EH (cell line): ENCODE measurements at regions not wholly inside any gene's neighbourhood (a gene's known extent, or its start where the extent isn't known, plus 50 kb on each side); places are given as distances from the start of the nearest gene placed in this dataset.

Experiments used
- DNase-seq: peaks from one replicate; pipeline ENCODE4 v3.0.0-alpha.2; 2015; ENCODE audit warnings: low read depth

DNA sequence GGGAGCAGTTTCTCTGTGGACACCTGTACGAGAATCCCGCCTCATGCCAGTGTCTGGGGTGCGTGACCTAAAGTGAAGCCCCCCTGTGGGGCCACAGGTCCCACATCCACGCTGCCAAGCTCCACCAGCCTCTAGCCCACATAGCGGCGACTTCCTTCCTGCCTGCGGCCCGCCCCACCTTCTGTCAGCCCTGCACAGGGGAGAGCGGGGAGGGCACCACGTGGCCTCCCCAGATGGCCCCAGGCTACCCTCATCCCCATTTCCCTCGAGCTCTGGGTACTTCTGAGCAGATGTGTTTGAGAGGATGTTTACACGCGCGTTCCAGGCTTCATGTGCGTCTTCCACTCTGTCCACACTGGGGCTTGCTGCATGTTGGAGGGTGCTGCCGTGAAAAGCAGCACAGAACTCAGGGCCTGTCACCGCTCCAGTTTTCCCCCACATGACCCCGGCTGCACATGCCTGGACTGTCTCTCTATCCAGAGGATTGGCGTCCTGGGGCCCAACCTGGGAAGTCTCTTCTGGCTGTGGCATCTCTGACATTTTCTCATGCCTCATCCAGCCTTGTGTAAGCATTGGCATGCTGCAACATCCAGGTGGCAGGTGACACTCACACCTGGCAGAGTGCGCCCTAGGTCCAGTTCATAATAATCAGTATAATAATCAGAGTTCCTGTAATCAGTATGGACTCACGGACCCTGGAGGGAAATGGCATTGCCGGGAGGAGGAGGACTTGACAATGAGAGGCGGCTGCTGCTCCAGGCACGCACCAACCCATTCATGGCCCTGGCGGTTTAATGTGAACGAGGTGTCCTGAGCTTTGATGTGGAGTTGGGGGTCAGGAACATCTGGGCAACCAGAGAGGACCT lies 146.3 kb upstream of the TWIST2 start:
- DNase-seq: no peak

DNA sequence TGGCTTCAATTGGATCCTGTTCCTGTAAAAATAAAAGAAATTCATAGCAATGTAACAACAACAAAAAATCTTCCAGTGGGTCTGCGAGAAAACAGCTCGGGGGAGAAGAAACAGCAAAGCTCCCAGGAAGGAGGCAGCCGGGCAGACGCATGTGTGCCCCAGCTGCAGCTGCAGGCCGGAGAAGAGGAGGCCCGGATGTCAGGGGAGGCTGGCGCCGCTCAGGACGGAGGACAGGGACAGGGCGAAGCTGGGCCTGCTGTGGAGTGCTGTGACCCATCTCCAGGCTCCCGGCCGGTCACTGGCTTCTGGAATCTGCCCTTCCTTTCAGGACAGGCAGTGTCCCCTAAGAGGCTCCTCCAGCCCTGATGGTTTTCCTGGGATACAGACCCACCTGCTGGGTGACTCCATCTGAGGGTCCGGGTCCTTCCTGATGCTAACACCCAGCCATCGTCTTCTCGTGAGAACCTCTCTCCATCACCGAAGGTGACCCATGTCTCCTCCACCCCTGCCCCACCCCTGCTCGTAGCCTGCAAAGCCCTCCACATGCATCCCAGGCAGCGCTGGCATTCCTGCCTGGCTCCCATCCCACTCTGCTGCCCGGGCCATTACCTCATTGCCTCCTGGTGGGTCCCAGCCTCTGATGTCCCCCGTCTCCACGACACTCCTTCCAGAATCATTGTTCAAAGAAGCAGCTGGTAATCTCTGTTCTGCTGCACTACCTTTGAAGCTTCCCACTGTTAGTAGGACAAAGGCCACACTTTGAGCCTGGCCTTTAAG lies 145.4 kb upstream of the TWIST2 start:
- DNase-seq: no peak

- DNase-seq: no peak
These were observed 144.9 kb upstream of the TWIST2 start for GRCh38 chr2:238703053-238703415.

DNA sequence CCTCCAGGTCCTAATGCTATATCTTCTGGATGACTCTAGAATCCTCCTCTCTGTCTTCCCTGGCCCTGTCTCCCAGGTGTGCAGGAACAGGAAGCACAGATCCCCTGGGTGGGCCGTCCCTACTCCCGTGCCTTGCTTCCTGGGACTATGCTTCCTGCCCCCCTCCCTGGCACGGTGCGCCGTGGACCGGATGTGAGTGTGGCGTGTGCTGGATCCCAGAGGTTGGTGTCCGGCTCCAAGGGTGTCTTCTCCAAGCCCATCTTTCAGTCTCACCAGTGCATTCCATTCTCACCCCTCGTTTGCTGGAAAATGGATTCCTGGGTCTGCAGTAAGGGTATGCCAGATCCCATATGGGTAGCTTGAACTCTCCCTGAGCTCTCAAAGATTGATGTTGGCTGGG lies 144.4 kb upstream of the TWIST2 start:
- DNase-seq: no peak

GRCh38 chr2:238704471-238705225 lies 143.2 kb upstream of the TWIST2 start:
- no peak for DNase-seq

GRCh38 chr2:238706163-238706562 lies 141.7 kb upstream of the TWIST2 start:
- no peak for DNase-seq

- no peak for DNase-seq
These were observed 141.2 kb upstream of the TWIST2 start for GRCh38 chr2:238706673-238707072.

GRCh38 chr2:238709325-238710025 lies 138.4 kb upstream of the TWIST2 start:
- DNase-seq: no peak

DNA sequence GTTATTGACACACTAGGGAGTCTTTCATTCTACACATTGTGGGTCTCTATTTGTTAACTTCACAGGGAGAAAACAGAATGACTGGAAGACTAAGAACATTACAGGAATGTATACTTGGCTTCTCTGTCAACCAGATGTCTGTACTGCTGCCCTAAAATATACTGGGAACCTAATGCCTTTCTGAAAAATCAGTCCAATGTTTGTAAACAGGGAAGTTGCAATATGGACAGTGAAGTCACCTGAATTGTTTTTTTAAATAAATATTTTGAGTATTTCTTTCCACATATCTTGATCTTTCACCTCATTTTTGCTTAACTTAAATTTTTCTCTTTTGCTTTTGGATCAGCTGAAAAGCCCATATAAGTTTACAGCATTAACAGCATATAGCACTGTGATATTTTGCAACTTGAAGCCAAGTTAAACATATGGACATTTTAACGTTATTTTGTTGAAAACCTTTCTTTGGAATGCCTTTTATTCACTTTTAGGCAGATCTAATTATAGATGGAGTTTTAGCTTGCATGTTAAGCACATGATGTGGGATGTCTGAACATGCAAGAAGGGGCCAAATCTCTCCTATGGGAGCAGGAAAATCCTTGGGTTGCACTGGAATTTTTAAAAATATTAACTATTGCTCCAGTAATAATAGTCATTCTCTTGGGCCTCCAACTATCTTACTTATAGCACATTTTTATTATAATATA lies 137.7 kb upstream of the TWIST2 start:
- no peak for DNase-seq

- no peak for DNase-seq
These were observed 137.1 kb upstream of the TWIST2 start for GRCh38 chr2:238710787-238711186.

GRCh38 chr2:238711346-238711745 lies 136.5 kb upstream of the TWIST2 start:
- DNase-seq: no peak

- DNase-seq: no peak
These were observed 135.9 kb upstream of the TWIST2 start for GRCh38 chr2:238712011-238712410.

DNA sequence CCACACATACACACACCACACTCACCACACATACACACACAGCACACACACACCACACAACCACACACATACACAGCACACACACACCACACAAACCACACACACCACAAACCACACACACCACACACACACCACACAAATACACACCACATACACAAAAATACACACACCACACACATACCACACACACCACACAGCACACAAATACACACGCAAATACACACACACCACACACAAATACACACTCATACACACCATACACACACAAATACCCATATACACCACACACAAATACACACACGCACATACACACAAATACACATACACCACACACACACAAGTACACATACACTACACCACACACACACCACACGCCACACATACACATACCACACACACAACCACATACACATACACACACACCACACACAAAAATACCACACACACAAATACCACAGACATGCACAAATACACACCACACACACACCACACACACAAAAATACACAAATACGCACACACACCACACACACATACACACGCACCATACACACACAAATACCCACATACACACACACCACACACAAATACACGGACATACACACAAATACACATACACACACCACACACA lies 134.6 kb upstream of the TWIST2 start:
- no peak for DNase-seq

DNA sequence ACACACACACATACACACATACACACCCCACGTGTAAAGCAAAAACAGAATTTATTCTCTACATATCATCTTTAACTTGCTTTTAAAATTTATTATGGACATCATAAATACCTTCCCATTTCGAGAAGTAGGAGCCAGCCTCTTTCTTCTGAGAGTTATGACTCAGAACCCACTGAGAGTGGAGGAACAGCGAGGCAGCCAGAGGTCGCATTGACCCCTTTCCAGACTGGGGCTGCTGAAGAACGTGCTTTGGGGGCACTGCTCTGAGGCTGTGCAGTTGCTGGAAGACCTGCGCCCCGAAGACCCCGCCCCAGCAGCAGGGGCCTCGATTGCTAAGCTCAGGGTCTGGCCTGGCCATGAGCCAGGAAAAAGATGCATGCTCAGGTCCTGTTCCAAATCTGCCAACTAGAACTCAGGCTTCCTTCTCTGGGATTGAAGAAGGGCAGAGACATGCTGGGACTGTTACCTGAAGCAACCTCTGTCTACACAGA lies 133.8 kb upstream of the TWIST2 start:
- DNase-seq: peak; percentile 55

- DNase-seq: no peak
These were observed 131.7 kb upstream of the TWIST2 start for GRCh38 chr2:238716171-238716570.

DNA sequence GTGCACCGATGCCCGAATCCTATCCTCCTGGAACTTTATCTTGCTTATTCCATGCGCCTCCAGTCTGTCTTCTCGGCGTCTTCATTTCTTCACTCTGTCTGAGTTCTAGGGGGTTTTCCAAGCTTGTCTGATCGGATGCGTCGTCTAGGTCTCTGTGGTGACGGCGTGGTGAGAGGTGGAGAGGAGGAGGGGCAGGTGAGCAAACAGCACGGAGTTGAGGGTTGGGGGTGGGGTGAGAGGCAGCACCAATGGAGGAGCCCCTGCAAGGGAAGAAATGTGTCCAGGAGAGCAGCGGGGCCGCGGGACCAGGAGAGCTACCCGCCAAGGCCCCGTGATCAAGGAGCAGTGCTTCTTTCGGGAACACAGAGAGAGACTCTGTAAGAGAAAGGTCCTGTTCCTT lies 131.3 kb upstream of the TWIST2 start:
- no peak for DNase-seq

GRCh38 chr2:238717084-238717483 lies 130.8 kb upstream of the TWIST2 start:
- DNase-seq: no peak

DNA sequence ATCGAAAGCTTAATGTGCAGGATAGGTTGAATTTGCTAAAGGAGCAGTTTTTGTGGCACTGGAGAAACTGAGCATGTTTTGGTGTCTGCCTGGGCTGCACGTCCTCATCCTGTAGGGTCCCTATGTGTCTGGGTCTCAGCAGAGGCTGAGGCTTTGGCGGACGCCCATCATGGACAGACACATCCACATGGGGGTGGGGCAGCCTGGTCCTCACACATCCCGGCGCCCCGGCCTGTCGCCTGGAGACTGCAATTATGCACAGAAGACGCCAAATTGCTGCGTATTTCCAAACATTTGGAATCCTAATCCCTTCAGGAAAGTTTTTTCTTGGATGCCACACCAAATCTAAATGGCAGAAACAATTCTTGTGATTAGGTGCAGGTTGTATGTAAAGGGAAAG lies 128.2 kb upstream of the TWIST2 start:
- no peak for DNase-seq

GRCh38 chr2:238720232-238720672 lies 127.6 kb upstream of the TWIST2 start:
- peak; percentile 65 for DNase-seq

- no peak for DNase-seq
These were observed 125.7 kb upstream of the TWIST2 start for GRCh38 chr2:238722181-238722580.

DNA sequence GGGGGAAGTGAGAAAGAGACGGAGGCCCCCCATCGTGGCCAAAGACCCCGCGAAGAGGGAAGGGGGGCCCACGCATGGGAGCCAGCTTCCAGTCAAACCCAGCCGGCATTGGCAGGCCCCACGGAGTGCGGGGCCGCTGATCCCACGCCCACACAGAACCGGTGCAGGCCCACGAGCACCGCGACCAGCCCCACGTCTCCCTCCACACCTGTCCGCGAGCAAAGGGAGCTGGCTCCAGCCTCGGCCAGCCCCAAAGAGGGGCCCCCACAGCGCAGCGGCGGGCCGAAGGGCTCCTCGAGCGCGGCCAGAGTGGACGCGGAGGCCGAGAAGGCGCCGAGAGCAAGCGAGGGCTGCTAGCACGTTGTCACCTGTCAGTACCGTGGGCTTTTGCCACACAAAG lies 125.0 kb upstream of the TWIST2 start:
- no peak for DNase-seq
